ENCODE measurements at regions not wholly inside any gene's neighbourhood (a gene's known extent, or its start where the extent isn't known, plus 50 kb on each side); places are given as distances from the start of the nearest gene placed in this dataset.

- Mint-ChIP-seq H3K27me3 (peaks cover 18% of the 10 kb centered on the region), H3K4me3 (no peak overlapping the region), H3K4me1 (no peaks in the 10 kb centered on the region), H3K9me3 (no peaks in the 10 kb centered on the region), H3K27ac (no peak overlapping the region), H3K36me3 (no peaks in the 10 kb centered on the region)
- CTCF ChIA-PET = no interaction called here
- DNase-seq = no peak
Observed at GRCh38 chr19:29379257-29380021, 146.4 kb upstream of the VSTM2B start.

DNA sequence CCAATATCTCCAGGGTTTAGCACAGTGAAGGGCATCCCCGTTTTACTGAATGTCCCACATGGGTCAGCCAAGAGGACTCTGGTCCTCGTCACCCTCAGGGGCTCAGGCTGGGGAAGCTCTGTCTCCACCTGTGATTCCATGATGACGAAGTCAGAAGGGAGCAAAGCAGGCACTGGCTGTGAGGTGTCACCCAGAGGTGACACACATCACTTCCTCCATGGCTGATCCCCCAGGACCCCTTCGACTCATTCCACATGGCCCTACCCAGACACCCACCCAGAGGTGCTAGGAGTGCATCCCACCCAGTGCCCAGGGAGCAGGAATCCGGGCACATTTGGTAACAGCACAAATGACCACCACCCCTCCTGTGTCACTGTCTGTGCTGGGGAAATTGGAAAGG is 145.2 kb upstream of the VSTM2B start:
- Mint-ChIP-seq H3K36me3 (no peaks in the 10 kb centered on the region), H3K27ac (no peak overlapping the region), H3K4me1 (no peaks in the 10 kb centered on the region), H3K27me3 (peaks cover 18% of the 10 kb centered on the region), H3K4me3 (no peak overlapping the region), H3K9me3 (no peaks in the 10 kb centered on the region)
- no peak for DNase-seq
- CTCF ChIA-PET = no interaction called here

DNA sequence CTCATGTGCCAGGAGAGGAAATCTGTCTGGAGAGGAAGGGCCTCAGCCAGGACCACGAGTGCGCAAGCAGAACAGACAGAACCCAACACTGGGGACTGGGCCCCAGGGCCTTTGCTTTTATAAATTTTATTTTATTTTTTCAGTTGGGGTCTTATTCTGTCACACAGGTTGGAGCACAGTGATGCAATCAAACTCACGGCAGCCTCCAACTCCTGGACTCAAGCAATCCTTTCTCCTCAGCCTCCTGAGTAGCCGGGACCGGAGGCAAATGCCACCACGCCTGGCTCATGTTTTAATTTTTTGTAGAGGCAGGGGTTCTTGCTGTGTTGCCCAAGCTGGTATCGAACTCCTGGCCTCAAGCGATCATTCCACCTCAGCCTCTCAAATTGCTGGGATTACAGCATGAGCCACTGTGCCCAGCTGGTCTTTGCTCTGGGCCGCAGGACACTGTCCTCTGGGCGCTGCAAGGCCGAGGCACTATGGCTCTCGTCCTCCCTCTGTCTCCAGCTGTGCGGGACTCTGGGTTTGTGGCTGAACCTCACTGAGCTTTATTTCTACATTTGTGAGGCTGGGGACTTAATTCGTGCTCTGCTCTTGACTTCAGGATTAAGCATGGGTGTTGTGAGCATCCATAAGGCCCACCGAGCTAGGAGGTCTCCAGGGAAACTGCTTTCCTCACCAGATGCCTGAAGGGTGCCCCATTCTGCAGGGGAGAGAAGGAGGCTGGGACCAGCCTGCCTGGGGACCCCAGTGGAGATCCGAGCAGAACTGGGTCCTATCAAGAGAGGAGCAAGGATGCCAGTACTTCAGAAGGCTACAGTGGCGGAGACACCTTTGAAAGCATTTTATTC is 144.2 kb upstream of the VSTM2B start:
- peaks cover 18% of the 10 kb centered on the region for H3K27me3 Mint-ChIP-seq
- H3K4me1 Mint-ChIP-seq = no peaks in the 10 kb centered on the region
- CTCF ChIA-PET = no interaction called here
- no peaks in the 10 kb centered on the region for H3K36me3 Mint-ChIP-seq
- H3K4me3 Mint-ChIP-seq = no peak overlapping the region
- H3K27ac Mint-ChIP-seq = no peak overlapping the region
- no peaks in the 10 kb centered on the region for H3K9me3 Mint-ChIP-seq
- DNase-seq = no peak

- Mint-ChIP-seq H3K27ac (no peak overlapping the region), H3K4me3 (no peak overlapping the region), H3K27me3 (peaks cover 18% of the 10 kb centered on the region), H3K4me1 (no peaks in the 10 kb centered on the region), H3K9me3 (no peaks in the 10 kb centered on the region), H3K36me3 (no peaks in the 10 kb centered on the region)
- no peak for DNase-seq
- CTCF ChIA-PET = no interaction called here
Observed at GRCh38 chr19:29383696-29384095, 142.1 kb upstream of the VSTM2B start.

- DNase-seq = no peak
- Mint-ChIP-seq H3K27me3 (peaks cover 12% of the 10 kb centered on the region), H3K9me3 (no peaks in the 10 kb centered on the region), H3K27ac (no peak overlapping the region), H3K4me3 (no peak overlapping the region), H3K4me1 (no peaks in the 10 kb centered on the region), H3K36me3 (no peaks in the 10 kb centered on the region)
- CTCF ChIA-PET = no interaction called here
Observed at GRCh38 chr19:29384656-29385055, 141.1 kb upstream of the VSTM2B start.

DNA sequence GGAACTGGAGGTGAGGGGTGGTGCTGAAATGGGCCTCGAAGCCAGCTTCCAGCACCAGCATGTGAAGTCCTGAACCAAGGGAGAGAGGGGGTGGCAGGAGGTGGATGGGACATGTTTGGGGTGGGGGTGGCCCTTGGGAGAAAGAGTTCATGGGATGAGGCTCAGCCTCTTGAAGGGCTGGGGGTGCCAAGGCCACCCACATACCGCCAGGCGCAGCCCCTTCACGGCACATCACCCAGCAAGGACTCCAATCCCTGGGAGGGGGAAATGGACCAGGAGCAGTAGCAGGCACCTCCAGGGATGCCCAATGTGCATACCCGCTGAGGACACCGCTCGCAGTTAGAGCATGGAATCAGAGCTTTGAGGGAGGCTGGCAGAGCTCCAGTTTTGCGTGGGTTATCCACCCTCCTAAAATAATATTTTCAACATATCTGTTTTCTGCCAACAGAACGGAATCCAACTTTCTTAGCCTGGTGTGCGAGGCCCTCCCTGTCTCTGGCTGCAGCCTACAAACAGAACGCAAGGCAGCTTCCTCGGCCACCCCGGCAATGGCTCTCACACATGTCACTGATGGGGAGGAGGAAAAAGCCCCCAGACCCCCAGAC is 140.5 kb upstream of the VSTM2B start:
- no peak overlapping the region for H3K4me3 Mint-ChIP-seq
- H3K4me1 Mint-ChIP-seq = no peaks in the 10 kb centered on the region
- peaks cover 6% of the 10 kb centered on the region for H3K27me3 Mint-ChIP-seq
- CTCF ChIA-PET = no interaction called here
- no peaks in the 10 kb centered on the region for H3K36me3 Mint-ChIP-seq
- H3K27ac Mint-ChIP-seq = no peak overlapping the region
- DNase-seq = no peak
- no peaks in the 10 kb centered on the region for H3K9me3 Mint-ChIP-seq

- no peak for DNase-seq
- no peak overlapping the region for H3K4me3 Mint-ChIP-seq
- CTCF ChIA-PET = no interaction called here
- no peaks in the 10 kb centered on the region for H3K4me1 Mint-ChIP-seq
- no peaks in the 10 kb centered on the region for H3K36me3 Mint-ChIP-seq
- H3K9me3 Mint-ChIP-seq = peaks cover 9% of the 10 kb centered on the region
- no peaks in the 10 kb centered on the region for H3K27me3 Mint-ChIP-seq
- H3K27ac Mint-ChIP-seq = no peak overlapping the region
Observed at GRCh38 chr19:29386970-29387369, 138.8 kb upstream of the VSTM2B start.

- H3K4me3 Mint-ChIP-seq = no peak overlapping the region
- H3K27ac Mint-ChIP-seq = no peak overlapping the region
- H3K4me1 Mint-ChIP-seq = no peaks in the 10 kb centered on the region
- CTCF ChIA-PET = no interaction called here
- DNase-seq = no peak
- H3K9me3 Mint-ChIP-seq = peaks cover 9% of the 10 kb centered on the region
- no peaks in the 10 kb centered on the region for H3K36me3 Mint-ChIP-seq
- no peaks in the 10 kb centered on the region for H3K27me3 Mint-ChIP-seq
Observed at GRCh38 chr19:29387586-29387985, 138.2 kb upstream of the VSTM2B start.

DNA sequence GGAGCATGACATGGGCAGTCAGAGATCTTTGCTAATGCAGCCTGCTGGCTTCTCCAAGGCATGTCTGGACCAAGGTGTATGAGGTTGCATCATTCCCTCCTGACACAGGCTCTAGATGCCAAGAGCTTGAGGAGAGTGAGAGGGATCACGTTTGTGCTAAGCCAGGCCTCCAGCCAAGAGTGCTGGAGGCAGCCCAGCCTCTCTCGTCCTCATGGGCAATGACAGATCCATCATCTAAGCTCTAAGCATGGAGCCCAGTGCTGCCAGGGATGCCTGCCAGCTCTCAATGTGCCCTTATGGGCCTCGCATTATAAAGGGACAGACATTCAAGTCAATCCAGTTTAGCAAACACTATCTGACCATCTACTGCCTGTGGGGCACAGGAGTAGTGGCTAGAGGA is 136.3 kb upstream of the VSTM2B start:
- DNase-seq = no peak
- Mint-ChIP-seq H3K27me3 (no peaks in the 10 kb centered on the region), H3K27ac (no peak overlapping the region), H3K9me3 (peaks cover 11% of the 10 kb centered on the region), H3K4me3 (no peak overlapping the region), H3K36me3 (no peaks in the 10 kb centered on the region), H3K4me1 (no peaks in the 10 kb centered on the region)
- CTCF ChIA-PET = no interaction called here

GRCh38 chr19:29390742-29391141 is 135.1 kb upstream of the VSTM2B start:
- CTCF ChIA-PET = no interaction called here
- Mint-ChIP-seq H3K4me3 (no peak overlapping the region), H3K4me1 (no peaks in the 10 kb centered on the region), H3K27ac (no peak overlapping the region), H3K27me3 (no peaks in the 10 kb centered on the region), H3K36me3 (no peaks in the 10 kb centered on the region), H3K9me3 (peaks cover 11% of the 10 kb centered on the region)
- DNase-seq = no peak

DNA sequence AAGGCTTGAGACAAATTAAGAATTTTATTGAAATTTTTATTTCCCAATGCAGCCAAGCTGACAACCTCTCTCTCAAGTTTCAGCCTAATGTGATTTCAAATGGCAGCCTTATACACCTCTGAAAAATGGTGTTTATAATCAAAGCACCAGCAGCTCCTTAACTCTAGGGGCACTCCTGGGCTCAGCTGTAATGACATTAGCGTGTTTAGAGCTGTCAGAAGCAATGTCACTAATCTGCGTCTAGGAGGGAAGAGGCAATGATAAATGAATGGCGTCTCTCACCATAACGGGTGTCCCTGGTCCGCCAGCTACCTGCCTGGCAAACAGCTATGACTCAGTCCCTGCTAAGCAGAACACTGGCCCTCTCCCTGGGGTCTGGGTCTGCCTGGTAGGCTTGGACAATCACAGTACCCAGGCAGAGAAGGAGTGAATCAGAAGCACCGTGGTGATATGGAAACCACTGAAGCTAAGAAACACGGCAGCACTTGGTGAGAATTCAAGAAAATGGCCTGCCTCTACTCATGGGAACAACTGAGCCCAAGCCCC is 131.8 kb upstream of the VSTM2B start:
- H3K4me3 Mint-ChIP-seq = no peak overlapping the region
- CTCF ChIA-PET = no interaction called here
- H3K27me3 Mint-ChIP-seq = no peaks in the 10 kb centered on the region

GRCh38 chr19:29395111-29395733 is 130.6 kb upstream of the VSTM2B start:
- no peaks in the 10 kb centered on the region for H3K36me3 Mint-ChIP-seq
- no peak overlapping the region for H3K4me3 Mint-ChIP-seq
- H3K9me3 Mint-ChIP-seq = peaks cover 11% of the 10 kb centered on the region
- no peak for DNase-seq
- no peaks in the 10 kb centered on the region for H3K27me3 Mint-ChIP-seq
- CTCF ChIA-PET = no interaction called here
- H3K27ac Mint-ChIP-seq = no peak overlapping the region
- no peaks in the 10 kb centered on the region for H3K4me1 Mint-ChIP-seq

More for the DNA sequence above, 131.8 kb upstream of the VSTM2B start:
- H3K4me1 Mint-ChIP-seq = no peaks in the 10 kb centered on the region
- H3K27ac Mint-ChIP-seq = no peak overlapping the region
- peaks cover 11% of the 10 kb centered on the region for H3K9me3 Mint-ChIP-seq
- no peak for DNase-seq
- no peaks in the 10 kb centered on the region for H3K36me3 Mint-ChIP-seq

- no peak overlapping the region for H3K27ac Mint-ChIP-seq
- no peak overlapping the region for H3K4me3 Mint-ChIP-seq
- H3K4me1 Mint-ChIP-seq = no peaks in the 10 kb centered on the region
- no peak for DNase-seq
- no peaks in the 10 kb centered on the region for H3K36me3 Mint-ChIP-seq
- no peaks in the 10 kb centered on the region for H3K27me3 Mint-ChIP-seq
- H3K9me3 Mint-ChIP-seq = peaks cover 11% of the 10 kb centered on the region
- CTCF ChIA-PET = no interaction called here
Observed at GRCh38 chr19:29395734-29396414, 129.9 kb upstream of the VSTM2B start.

GRCh38 chr19:29396925-29397324 is 128.9 kb upstream of the VSTM2B start:
- DNase-seq = no peak
- CTCF ChIA-PET = no interaction called here
- no peak overlapping the region for H3K4me3 Mint-ChIP-seq

More at GRCh38 chr19:29396925-29397324, 128.9 kb upstream of the VSTM2B start:
- Mint-ChIP-seq H3K4me1 (no peaks in the 10 kb centered on the region), H3K36me3 (no peaks in the 10 kb centered on the region), H3K27ac (no peak overlapping the region), H3K27me3 (no peaks in the 10 kb centered on the region), H3K9me3 (peaks cover 3% of the 10 kb centered on the region)
